ENCODE measurements at regions not wholly inside any gene's neighbourhood (a gene's known extent, or its start where the extent isn't known, plus 50 kb on each side); places are given as distances from the start of the nearest gene placed in this dataset.

- CTCF ChIA-PET (ENCODE audit: low intra/inter-chr PET ratio), result no interaction called here
- intact Hi-C loops (cut with micrococcal nuclease) (no loop called here), in situ Hi-C loops (cut with MboI) (no loop called here)
- 0% methylated on average over 2 of the region's 2 CpGs for WGBS (ENCODE audit: insufficient coverage, low coverage, missing lambda C conversion rate)
- no peaks in the 10 kb centered on the region for H3K9me3 ChIP-seq (replicated peaks; ENCODE audit: control insufficient read depth, insufficient read depth, low read depth, low read length)
- no peak overlapping the region for H3K27ac ChIP-seq (ENCODE audit: extremely low read depth, low read depth, low read length)
- H3K4me1 ChIP-seq (replicated peaks in 1 of 2; ENCODE audit: control insufficient read depth in 2 of 2, insufficient read depth in 2 of 2, low read length in 2 of 2), result no peaks in the 10 kb centered on the region
- no peak overlapping the region for H3K9ac ChIP-seq (ENCODE audit: insufficient read depth in 1 of 2, low read depth in 2 of 2, low read length in 2 of 2)
- no TSS peak for BruUV-seq (replicated peaks)
- no peak overlapping the region for H3K4me2 ChIP-seq (ENCODE audit: insufficient read depth, low read length)
- POLR2A ChIA-PET, result no interaction called here
- ATAC-seq, result no peak
- H3K36me3 ChIP-seq (ENCODE audit: control insufficient read depth, insufficient read depth, low read length), result no peaks in the 10 kb centered on the region
- H3K9me1 ChIP-seq (ENCODE audit: control insufficient read depth, insufficient read depth, low read length), result no peaks in the 10 kb centered on the region
- H3K79me2 ChIP-seq (ENCODE audit: control insufficient read depth, insufficient read depth, low read length), result no peaks in the 10 kb centered on the region
- no peak overlapping the region for H3K4me3 ChIP-seq
- no peaks in the 10 kb centered on the region for H3K27me3 ChIP-seq (ENCODE audit: control insufficient read depth in 2 of 2, insufficient read depth in 2 of 2, low read length in 2 of 2)
- H2AFZ ChIP-seq (ENCODE audit: low read depth, low read length), result no peak overlapping the region
- FAIRE-seq, result no peak
- no peak for DNase-seq (ENCODE audit: extremely low read depth in 1 of 4, low spot score in 3 of 4)
- H4K20me1 ChIP-seq (replicated peaks; ENCODE audit: control insufficient read depth, insufficient read depth, low read length), result no peaks in the 10 kb centered on the region
- TF ChIP-seq MAFK (IDR thresholded peaks at IDR 0.05; ENCODE audit: low read length), result no peak
- no peak for TF ChIP-seq ZNF586 (CRISPR knock-in tag; conservative IDR thresholded peaks at IDR 0.05)
- no peak for TF ChIP-seq GABPA (tag; conservative IDR thresholded peaks at IDR 0.05; ENCODE audit: low read depth)
- TF ChIP-seq ATF1 (CRISPR knock-in tag; IDR thresholded peaks at IDR 0.05), result no peak
- TF ChIP-seq ATF1 (tag; IDR thresholded peaks at IDR 0.05), result no peak
- TF ChIP-seq, protein P1, sequence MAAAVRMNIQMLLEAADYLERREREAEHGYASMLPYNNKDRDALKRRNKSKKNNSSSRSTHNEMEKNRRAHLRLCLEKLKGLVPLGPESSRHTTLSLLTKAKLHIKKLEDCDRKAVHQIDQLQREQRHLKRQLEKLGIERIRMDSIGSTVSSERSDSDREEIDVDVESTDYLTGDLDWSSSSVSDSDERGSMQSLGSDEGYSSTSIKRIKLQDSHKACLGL (CRISPR knock-in tag; IDR thresholded peaks at IDR 0.05; ENCODE audit: borderline replicate concordance, poor library complexity, severe bottlenecking), result no peak
- TF ChIP-seq NFIC (IDR thresholded peaks at IDR 0.05), result no peak
- TF ChIP-seq TFAM (CRISPR knock-in tag; conservative IDR thresholded peaks at IDR 0.05), result no peak
- TF ChIP-seq, protein P2, sequence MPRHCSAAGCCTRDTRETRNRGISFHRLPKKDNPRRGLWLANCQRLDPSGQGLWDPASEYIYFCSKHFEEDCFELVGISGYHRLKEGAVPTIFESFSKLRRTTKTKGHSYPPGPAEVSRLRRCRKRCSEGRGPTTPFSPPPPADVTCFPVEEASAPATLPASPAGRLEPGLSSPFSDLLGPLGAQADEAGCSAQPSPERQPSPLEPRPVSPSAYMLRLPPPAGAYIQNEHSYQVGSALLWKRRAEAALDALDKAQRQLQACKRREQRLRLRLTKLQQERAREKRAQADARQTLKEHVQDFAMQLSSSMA (CRISPR knock-in tag; IDR thresholded peaks at IDR 0.05), result no peak
- no peak for TF ChIP-seq ZNF324 (CRISPR knock-in tag; IDR thresholded peaks at IDR 0.05)
- no peak for TF ChIP-seq ZNF717 (CRISPR knock-in tag; IDR thresholded peaks at IDR 0.05)
- no peak for TF ChIP-seq PHF8 (IDR thresholded peaks at IDR 0.05; ENCODE audit: borderline replicate concordance, low read length)
- TF ChIP-seq ARNT (IDR thresholded peaks at IDR 0.05), result no peak
- TF ChIP-seq, protein P3, sequence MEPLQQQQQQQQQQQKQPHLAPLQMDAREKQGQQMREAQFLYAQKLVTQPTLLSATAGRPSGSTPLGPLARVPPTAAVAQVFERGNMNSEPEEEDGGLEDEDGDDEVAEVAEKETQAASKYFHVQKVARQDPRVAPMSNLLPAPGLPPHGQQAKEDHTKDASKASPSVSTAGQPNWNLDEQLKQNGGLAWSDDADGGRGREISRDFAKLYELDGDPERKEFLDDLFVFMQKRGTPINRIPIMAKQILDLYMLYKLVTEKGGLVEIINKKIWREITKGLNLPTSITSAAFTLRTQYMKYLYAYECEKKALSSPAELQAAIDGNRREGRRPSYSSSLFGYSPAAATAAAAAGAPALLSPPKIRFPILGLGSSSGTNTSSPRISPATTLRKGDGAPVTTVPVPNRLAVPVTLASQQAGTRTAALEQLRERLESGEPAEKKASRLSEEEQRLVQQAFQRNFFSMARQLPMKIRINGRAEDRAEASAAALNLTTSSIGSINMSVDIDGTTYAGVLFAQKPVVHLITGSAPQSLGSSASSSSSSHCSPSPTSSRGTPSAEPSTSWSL (CRISPR knock-in tag; IDR thresholded peaks at IDR 0.05; ENCODE audit: borderline replicate concordance), result no peak
- TF ChIP-seq BRD4 (IDR thresholded peaks at IDR 0.05), result no peak
- TF ChIP-seq, protein P4, sequence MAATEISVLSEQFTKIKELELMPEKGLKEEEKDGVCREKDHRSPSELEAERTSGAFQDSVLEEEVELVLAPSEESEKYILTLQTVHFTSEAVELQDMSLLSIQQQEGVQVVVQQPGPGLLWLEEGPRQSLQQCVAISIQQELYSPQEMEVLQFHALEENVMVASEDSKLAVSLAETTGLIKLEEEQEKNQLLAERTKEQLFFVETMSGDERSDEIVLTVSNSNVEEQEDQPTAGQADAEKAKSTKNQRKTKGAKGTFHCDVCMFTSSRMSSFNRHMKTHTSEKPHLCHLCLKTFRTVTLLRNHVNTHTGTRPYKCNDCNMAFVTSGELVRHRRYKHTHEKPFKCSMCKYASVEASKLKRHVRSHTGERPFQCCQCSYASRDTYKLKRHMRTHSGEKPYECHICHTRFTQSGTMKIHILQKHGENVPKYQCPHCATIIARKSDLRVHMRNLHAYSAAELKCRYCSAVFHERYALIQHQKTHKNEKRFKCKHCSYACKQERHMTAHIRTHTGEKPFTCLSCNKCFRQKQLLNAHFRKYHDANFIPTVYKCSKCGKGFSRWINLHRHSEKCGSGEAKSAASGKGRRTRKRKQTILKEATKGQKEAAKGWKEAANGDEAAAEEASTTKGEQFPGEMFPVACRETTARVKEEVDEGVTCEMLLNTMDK (IDR thresholded peaks at IDR 0.05; ENCODE audit: borderline replicate concordance, insufficient read depth, low read depth, low read length, poor library complexity, severe bottlenecking), result no peak
- TF ChIP-seq MEIS2 (IDR thresholded peaks at IDR 0.05; ENCODE audit: partially characterized antibody), result no peak
- no peak for TF ChIP-seq YY1 (IDR thresholded peaks at IDR 0.05; ENCODE audit: borderline replicate concordance in 1 of 3, control insufficient read depth in 1 of 3, extremely low read depth in 1 of 3, insufficient read depth in 3 of 3, insufficient read length in 1 of 3, insufficient replicate concordance in 2 of 3, low read depth in 1 of 3, low read length in 2 of 3)
These were observed 1481.5 kb downstream of the OTOL1 start for GRCh38 chr3:162978136-162978535.
